ENCODE measurements at regions not wholly inside any gene's neighbourhood (a gene's known extent, or its start where the extent isn't known, plus 50 kb on each side); places are given as distances from the start of the nearest gene placed in this dataset.

DNA sequence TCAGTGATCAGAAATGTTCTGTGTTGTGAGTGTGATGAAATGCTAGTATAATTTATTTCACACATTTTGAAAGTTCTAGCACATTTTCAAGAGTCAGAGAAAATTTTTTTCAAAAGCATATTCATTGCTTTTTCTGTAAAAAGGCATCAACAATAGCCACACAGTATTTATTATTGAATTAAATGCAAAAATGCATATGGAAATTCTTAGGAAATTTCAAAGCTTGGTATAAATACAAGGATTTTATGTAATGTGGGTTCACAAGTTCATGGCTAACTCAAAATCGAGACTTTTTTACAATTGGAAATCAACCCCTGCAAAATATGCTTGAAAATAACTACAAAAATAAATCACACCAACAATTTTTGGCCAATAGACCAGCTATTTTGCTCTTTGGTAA, 302.0 kb upstream of the ECI2 start:
- WGBS, 4 donors: 53 to 65% (median 59%) methylated on average over 1 of the region's 1 CpG
- TF ChIP-seq, protein P1, sequence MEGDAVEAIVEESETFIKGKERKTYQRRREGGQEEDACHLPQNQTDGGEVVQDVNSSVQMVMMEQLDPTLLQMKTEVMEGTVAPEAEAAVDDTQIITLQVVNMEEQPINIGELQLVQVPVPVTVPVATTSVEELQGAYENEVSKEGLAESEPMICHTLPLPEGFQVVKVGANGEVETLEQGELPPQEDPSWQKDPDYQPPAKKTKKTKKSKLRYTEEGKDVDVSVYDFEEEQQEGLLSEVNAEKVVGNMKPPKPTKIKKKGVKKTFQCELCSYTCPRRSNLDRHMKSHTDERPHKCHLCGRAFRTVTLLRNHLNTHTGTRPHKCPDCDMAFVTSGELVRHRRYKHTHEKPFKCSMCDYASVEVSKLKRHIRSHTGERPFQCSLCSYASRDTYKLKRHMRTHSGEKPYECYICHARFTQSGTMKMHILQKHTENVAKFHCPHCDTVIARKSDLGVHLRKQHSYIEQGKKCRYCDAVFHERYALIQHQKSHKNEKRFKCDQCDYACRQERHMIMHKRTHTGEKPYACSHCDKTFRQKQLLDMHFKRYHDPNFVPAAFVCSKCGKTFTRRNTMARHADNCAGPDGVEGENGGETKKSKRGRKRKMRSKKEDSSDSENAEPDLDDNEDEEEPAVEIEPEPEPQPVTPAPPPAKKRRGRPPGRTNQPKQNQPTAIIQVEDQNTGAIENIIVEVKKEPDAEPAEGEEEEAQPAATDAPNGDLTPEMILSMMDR (IDR thresholded peaks at IDR 0.05): no peak
- no peak for TF ChIP-seq POLR2A (IDR thresholded peaks at IDR 0.05)
- no peaks in the 10 kb centered on the region for H3K36me3 ChIP-seq (replicated peaks in 1 of 2)
- no peaks in the 10 kb centered on the region for H3K4me1 ChIP-seq (replicated peaks in 1 of 2)
- no peaks in the 10 kb centered on the region for H3K27me3 ChIP-seq
- no peak overlapping the region for H3K27ac ChIP-seq
- H3K9me3 ChIP-seq (replicated peaks in 1 of 3): no peaks in the 10 kb centered on the region
- intact Hi-C loops (cut with DNase I): no loop called here
- no peak overlapping the region for H3K4me3 ChIP-seq
- DNase-seq: no peak

DNA sequence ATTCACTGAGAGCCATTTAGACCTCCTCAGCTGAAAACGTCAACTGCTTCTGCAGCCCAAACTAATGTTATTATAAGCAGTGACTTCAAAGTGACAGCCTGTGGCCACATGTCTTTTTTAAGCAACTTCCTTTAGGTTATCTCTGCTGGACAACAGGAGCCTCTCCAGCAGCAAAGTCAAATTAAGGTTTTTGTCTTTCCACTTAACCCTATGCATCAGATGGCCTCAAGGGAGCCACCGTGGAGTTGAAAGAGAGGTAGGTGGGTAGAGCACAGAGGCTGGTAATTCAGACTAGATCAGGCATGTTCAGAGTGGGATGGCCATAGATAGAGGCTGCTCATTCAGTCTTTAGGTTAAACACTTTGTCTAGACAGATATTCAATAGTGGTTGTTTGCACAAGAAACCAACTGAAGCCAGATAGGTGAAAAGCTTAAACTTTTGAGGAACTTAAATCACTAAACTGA, 300.6 kb upstream of the ECI2 start:
- TF ChIP-seq, protein P1 (IDR thresholded peaks at IDR 0.05): no peak
- no peak for TF ChIP-seq POLR2A (IDR thresholded peaks at IDR 0.05)
- intact Hi-C loops (cut with DNase I): no loop called here
- H3K27me3 ChIP-seq: no peaks in the 10 kb centered on the region
- no peaks in the 10 kb centered on the region for H3K36me3 ChIP-seq (replicated peaks in 1 of 2)
- 50 to 60% (median 54%) methylated on average over 2 of the region's 2 CpGs for WGBS, 4 donors
- H3K4me1 ChIP-seq (replicated peaks in 1 of 2): no peaks in the 10 kb centered on the region
- H3K9me3 ChIP-seq (replicated peaks in 1 of 3): no peaks in the 10 kb centered on the region
- no peak overlapping the region for H3K27ac ChIP-seq
- DNase-seq: no peak
- no peak overlapping the region for H3K4me3 ChIP-seq

DNA sequence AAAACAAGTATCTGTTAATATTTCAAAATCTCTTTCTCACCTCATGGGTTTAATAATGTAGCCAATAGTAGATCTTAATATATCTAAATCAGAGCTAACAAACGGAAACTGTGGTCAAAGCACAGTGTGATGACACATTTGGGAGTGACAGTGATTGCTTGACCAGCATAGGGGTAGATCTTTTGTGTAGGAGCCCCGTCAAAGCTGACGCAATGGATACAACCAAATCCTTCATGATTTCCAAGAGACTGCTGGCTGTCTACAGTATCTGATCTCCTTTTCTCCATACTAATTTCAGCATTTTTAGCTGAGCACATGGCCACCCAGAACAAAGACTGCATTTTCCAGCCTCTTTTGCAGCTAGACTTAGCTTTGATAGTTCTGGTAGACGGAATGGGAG, 299.3 kb upstream of the ECI2 start:
- TF ChIP-seq POLR2A (IDR thresholded peaks at IDR 0.05): no peak
- TF ChIP-seq, protein P1 (IDR thresholded peaks at IDR 0.05): no peak
- Histone ChIP-seq H3K4me1 (replicated peaks in 1 of 2) (no peaks in the 10 kb centered on the region), H3K27me3 (no peaks in the 10 kb centered on the region), H3K4me3 (no peak overlapping the region), H3K9me3 (replicated peaks in 1 of 3) (no peaks in the 10 kb centered on the region), H3K27ac (no peak overlapping the region), H3K36me3 (replicated peaks in 1 of 2) (no peaks in the 10 kb centered on the region)
- WGBS, 4 donors: 88 to 94% (median 89%) methylated on average over 4 of the region's 4 CpGs
- DNase-seq: no peak
- intact Hi-C loops (cut with DNase I): loop anchor here in 1 of 2 donors (5.0 kb wide), 1 partner anchor 298 kb away; no protein-coding TSS in a partner anchor

DNA sequence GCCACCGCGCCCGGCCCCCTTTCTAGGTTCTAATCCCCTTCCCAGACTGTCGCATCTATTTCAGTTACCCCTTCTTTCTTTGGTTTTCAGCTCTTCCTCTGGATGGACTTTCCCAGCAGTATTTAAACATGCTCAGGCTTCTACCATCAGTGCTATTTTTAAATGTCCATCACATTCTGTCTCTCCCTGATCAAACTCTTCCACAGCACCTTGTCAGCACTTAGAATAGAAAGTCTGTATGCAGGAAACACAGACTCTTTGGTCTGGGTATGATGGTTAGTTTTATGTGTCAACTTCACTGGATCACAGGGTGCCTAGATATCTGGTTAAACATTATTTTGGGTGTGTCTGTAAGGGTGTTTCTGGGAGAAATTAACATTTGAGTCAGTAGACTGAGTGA, 297.8 kb upstream of the ECI2 start:
- no peaks in the 10 kb centered on the region for H3K9me3 ChIP-seq (replicated peaks in 1 of 3)
- no peaks in the 10 kb centered on the region for H3K27me3 ChIP-seq
- DNase-seq: no peak
- no peak overlapping the region for H3K4me3 ChIP-seq
- no peaks in the 10 kb centered on the region for H3K4me1 ChIP-seq (replicated peaks in 1 of 2)
- intact Hi-C loops (cut with DNase I): loop anchor here in 1 of 2 donors (5.0 kb wide), 1 partner anchor 299 kb away; no protein-coding TSS in a partner anchor
- TF ChIP-seq, protein P1 (IDR thresholded peaks at IDR 0.05): no peak
- H3K36me3 ChIP-seq (replicated peaks in 1 of 2): no peaks in the 10 kb centered on the region
- H3K27ac ChIP-seq: no peak overlapping the region
- 90 to 92% (median 91%) methylated on average over 4 of the region's 4 CpGs for WGBS, 4 donors

All from adrenal gland (tissue), 9 donors.